HepG2 (cell line): ENCODE measurements at regions not wholly inside any gene's neighbourhood (a gene's known extent, or its start where the extent isn't known, plus 50 kb on each side); places are given as distances from the start of the nearest gene placed in this dataset.

Experiments
- ATAC-seq: fragments of 200-7000 bp; cut with Tn5 transposase; 3 replicates; pipeline ENCODE4 v1.9.1; 2020; ENCODE audit warnings: mild to moderate bottlenecking, moderate library complexity
- BruUV-seq: library from RNA; stranded (reverse); fragments of 400-500 nt; replicated peaks from 2 replicates; lab custom pipeline; 2021; lab: Mats Ljungman, UMichigan
- CTCF ChIA-PET: fragments of 300-600 bp; formaldehyde crosslinking; extraction: SDS; loops from one replicate; lab custom pipeline; 2021; ENCODE audit warnings: low total read pairs, inconsistent platforms, low intra/inter-chr PET ratio; lab: Yijun Ruan, JAX
- POLR2A ChIA-PET: fragments of 350-600 bp; sonication (Branson Sonifier 250); formaldehyde crosslinking; loops from one replicate; lab custom pipeline; 2020; ENCODE audit warnings: antibody characterized with exemption, inconsistent platforms; lab: Yijun Ruan, JAX
- DNase-seq: peaks from one replicate; pipeline ENCODE4 v3.0.0-alpha.2; 2015; ENCODE audit warnings: low spot score
- FAIRE-seq: peaks from 3 replicates; lab custom pipeline; 2011; peaks lifted over from hg19 to GRCh38; lab: Jason Lieb, UNC
- H2AFZ ChIP-seq: one replicate; pipeline ENCODE4 v1.6.1; 2011; ENCODE audit warnings: low read length, inconsistent platforms
- H3K27ac ChIP-seq: fragments of 300-600 bp; 3 replicates; pipeline ENCODE4 v1.8.0; 2011; ENCODE audit warnings: mixed run types, mild to moderate bottlenecking, mixed read lengths, low read length, inconsistent platforms; ENCODE audit not compliant: insufficient read depth; ENCODE audit errors: extremely low read length
- H3K27me3 ChIP-seq, 2 experiments: fragments of 200-600 bp in 1 of 2; 2 replicates in 1 of 2; 3 replicates in 1 of 2; pipeline versions ENCODE4 v1.6.0 to v1.8.0; 2011; ENCODE audit warnings: low read length in 2 of 2, mild to moderate bottlenecking in 2 of 2, moderate library complexity in 2 of 2, inconsistent platforms in 1 of 2; ENCODE audit not compliant: insufficient read depth in 2 of 2, control insufficient read depth in 1 of 2
- H3K36me3 ChIP-seq, 2 experiments: fragments of 200-600 bp in 1 of 2; replicated peaks in 1 of 2; 2 replicates in 1 of 2; 3 replicates in 1 of 2; pipeline versions ENCODE4 v1.5.1 to v1.8.0; 2011; ENCODE audit warnings: low read length in 2 of 2, inconsistent platforms in 1 of 2; ENCODE audit not compliant: insufficient read depth in 2 of 2, control insufficient read depth in 1 of 2
- H3K4me1 ChIP-seq: 2 replicates; pipeline ENCODE4 v1.5.1; 2012; ENCODE audit warnings: low read length, inconsistent platforms; ENCODE audit not compliant: insufficient read depth
- H3K4me2 ChIP-seq: 2 replicates; pipeline ENCODE4 v1.6.0; 2011; ENCODE audit warnings: low read depth, low read length, inconsistent platforms
- H3K4me3 ChIP-seq, 3 experiments: fragments of 200-600 bp in 1 of 3; sonication (generic), shearing (Covaris generic) in 1 of 3; replicated peaks in 1 of 3; 2 replicates each; pipeline ENCODE4 v1.5.1; 2011 to 2016; ENCODE audit warnings: low read length in 3 of 3, inconsistent platforms in 2 of 3, low read depth in 2 of 3, mild to moderate bottlenecking in 2 of 3, control low read depth in 1 of 3, mixed read lengths in 1 of 3; ENCODE audit not compliant: insufficient read depth in 1 of 3
- H3K79me2 ChIP-seq: one replicate; pipeline ENCODE4 v1.6.1; 2011; ENCODE audit warnings: low read length, inconsistent platforms; ENCODE audit not compliant: insufficient read depth
- H3K9ac ChIP-seq: 2 replicates; pipeline ENCODE4 v1.6.0; 2011; ENCODE audit warnings: mild to moderate bottlenecking, low read depth, low read length, inconsistent platforms; ENCODE audit not compliant: insufficient read depth
- H3K9me3 ChIP-seq: 2 replicates; pipeline ENCODE4 v1.5.1; 2012; ENCODE audit warnings: mild to moderate bottlenecking, low read length
- H4K20me1 ChIP-seq: 2 replicates; pipeline ENCODE4 v1.6.0; 2011; ENCODE audit warnings: inconsistent platforms, mild to moderate bottlenecking, low read length, moderate library complexity; ENCODE audit not compliant: insufficient read depth
- AGO2 ChIP-seq: fragments of 200-400 bp; formaldehyde crosslinking; optimal IDR thresholded peaks from 2 replicates; pipeline ENCODE3; 2017; ENCODE audit warnings: mild to moderate bottlenecking, low read depth, low read length, moderate library complexity
- CENPT ChIP-seq: sonication (generic); formaldehyde crosslinking; IDR thresholded peaks from 2 replicates; pipeline ENCODE4 v1.8.0; 2022; ENCODE audit warnings: low read depth, mild to moderate bottlenecking, moderate library complexity, missing genetic modification reagents
- CERS6 ChIP-seq: sonication (generic); formaldehyde crosslinking; IDR thresholded peaks from 2 replicates; pipeline ENCODE4 v1.5.0; 2020; ENCODE audit warnings: missing genetic modification reagents
- DR1 ChIP-seq: sonication (generic); formaldehyde crosslinking; IDR thresholded peaks from 2 replicates; pipeline ENCODE4 v1.8.0; 2021; ENCODE audit warnings: mild to moderate bottlenecking, missing genetic modification reagents, inconsistent platforms
- ESRRA ChIP-seq: sonication (generic); formaldehyde crosslinking; IDR thresholded peaks from 2 replicates; pipeline ENCODE4 v1.5.1; 2020; ENCODE audit warnings: mild to moderate bottlenecking, low read depth, missing genetic modification reagents
- GABPB1 ChIP-seq: IDR thresholded peaks from 2 replicates; pipeline ENCODE4 v1.6.1; 2016; ENCODE audit warnings: mild to moderate bottlenecking, missing genetic modification reagents, moderate library complexity, missing compliant biosample characterization
- HNRNPUL1 ChIP-seq: fragments of 200-400 bp; formaldehyde crosslinking; IDR thresholded peaks from 2 replicates; pipeline ENCODE4 v1.6.1; 2017; ENCODE audit warnings: low read depth, mild to moderate bottlenecking, low read length, moderate library complexity
- IRF2 ChIP-seq: IDR thresholded peaks from 2 replicates; pipeline ENCODE4 v1.6.1; 2018; ENCODE audit warnings: missing genetic modification reagents, missing compliant biosample characterization
- KLF9 ChIP-seq: IDR thresholded peaks from 2 replicates; pipeline ENCODE4 v1.6.1; 2016; ENCODE audit warnings: low read depth
- NFE2L2 ChIP-seq: fragments of 150-350 bp; IDR thresholded peaks from 2 replicates; pipeline ENCODE4 v1.6.1; 2014; ENCODE audit warnings: low read length
- NR1H2 ChIP-seq: sonication (generic); formaldehyde crosslinking; IDR thresholded peaks from 2 replicates; pipeline ENCODE4 v1.8.1; 2022; ENCODE audit warnings: low read depth, missing genetic modification reagents, borderline replicate concordance
- PLSCR1 ChIP-seq: sonication (generic); formaldehyde crosslinking; IDR thresholded peaks from 2 replicates; pipeline ENCODE4 v1.5.0; 2020; ENCODE audit warnings: missing genetic modification reagents, mild to moderate bottlenecking, borderline replicate concordance
- SRY ChIP-seq: sonication (generic); formaldehyde crosslinking; IDR thresholded peaks from 2 replicates; pipeline ENCODE4 v1.8.0; 2022; ENCODE audit warnings: mild to moderate bottlenecking, missing genetic modification reagents
- TEAD3 ChIP-seq: optimal IDR thresholded peaks from 2 replicates; pipeline ENCODE3; 2016; ENCODE audit warnings: borderline replicate concordance
- ZNF296 ChIP-seq: sonication (generic); formaldehyde crosslinking; conservative IDR thresholded peaks from 2 replicates; pipeline ENCODE4 v1.5.0; 2020; ENCODE audit warnings: mild to moderate bottlenecking, missing genetic modification reagents
- ZNF3 ChIP-seq: IDR thresholded peaks from 2 replicates; pipeline ENCODE4 v1.7.0; 2017; ENCODE audit warnings: inconsistent platforms
- ZNF30 ChIP-seq: sonication (generic); formaldehyde crosslinking; IDR thresholded peaks from 2 replicates; pipeline ENCODE4 v1.5.0; 2020; ENCODE audit warnings: mild to moderate bottlenecking, missing genetic modification reagents
- ZNF550 ChIP-seq: sonication (generic); formaldehyde crosslinking; IDR thresholded peaks from 2 replicates; pipeline ENCODE4 v1.4.0; 2020; ENCODE audit warnings: mild to moderate bottlenecking, missing genetic modification reagents, borderline replicate concordance
- ZNF552 ChIP-seq: sonication (generic); formaldehyde crosslinking; IDR thresholded peaks from 2 replicates; pipeline ENCODE4 v1.9.0; 2022; ENCODE audit warnings: missing genetic modification reagents, mild to moderate bottlenecking, borderline replicate concordance
- ZNF672 ChIP-seq: sonication (generic); formaldehyde crosslinking; IDR thresholded peaks from 2 replicates; pipeline ENCODE4 v1.8.1; 2022; ENCODE audit warnings: missing genetic modification reagents
- ZNF761 ChIP-seq: sonication (generic); formaldehyde crosslinking; conservative IDR thresholded peaks from 2 replicates; pipeline ENCODE4 v1.4.0; 2020; ENCODE audit warnings: mild to moderate bottlenecking, missing genetic modification reagents
- ZSCAN25 ChIP-seq: sonication (generic); formaldehyde crosslinking; IDR thresholded peaks from 2 replicates; pipeline ENCODE4 v1.8.0; 2022; ENCODE audit warnings: mild to moderate bottlenecking, missing genetic modification reagents
- WGBS: methylation state at CpG from one replicate; pipeline ENCODE4 v1.1.6; 2017; ENCODE audit warnings: low lambda C conversion rate; 5-methylcytosine and 5-hydroxymethylcytosine counted together
- in situ Hi-C: cut with HindIII; loops from 2 replicates; pipeline ENCODE4 v1.10.0; 2017; ENCODE audit warnings: low pct_unique_long_range_greater_than_20kb; ENCODE audit not compliant: extremely low pct_ligation_motif_present
- intact Hi-C: fragments of 100-400 bp; cut with micrococcal nuclease; formaldehyde crosslinking; loops from one replicate; pipeline ENCODE4 v1.10.0; 2022; ENCODE audit not compliant: unreplicated experiment

GRCh38 chr12:45102818-45103217, 51.9 kb upstream of the DBX2 start:
- FAIRE-seq (no peak), ATAC-seq (no peak), DNase-seq (no peak)
- no peak overlapping the region for H3K4me2 ChIP-seq
- no peak overlapping the region for H3K9ac ChIP-seq
- BruUV-seq = no TSS peak
- ChIA-PET CTCF (no interaction called here), POLR2A (no interaction called here)
- no peak overlapping the region for H3K27ac ChIP-seq
- 0% methylated on average over 1 of the region's 1 CpG for WGBS
- in situ Hi-C loops (no loop called here), intact Hi-C loops (no loop called here)
- TF ChIP-seq GABPB1 (CRISPR knock-in tag) (no peak), ZNF550 (no peak), AGO2 (no peak), SRY (CRISPR knock-in tag) (no peak), DR1 (no peak), CENPT (CRISPR knock-in tag) (no peak), PLSCR1 (CRISPR knock-in tag) (no peak), KLF9 (CRISPR knock-in tag) (no peak), IRF2 (CRISPR knock-in tag) (no peak), TEAD3 (no peak), ZNF296 (CRISPR knock-in tag) (no peak)
- H3K36me3 ChIP-seq = no peaks in the 10 kb centered on the region
- no peaks in the 10 kb centered on the region for H3K9me3 ChIP-seq
- no peaks in the 10 kb centered on the region for H3K27me3 ChIP-seq
- H3K4me1 ChIP-seq = no peaks in the 10 kb centered on the region
- H3K4me3 ChIP-seq = no peak overlapping the region
- H3K79me2 ChIP-seq = no peaks in the 10 kb centered on the region
- H4K20me1 ChIP-seq = no peaks in the 10 kb centered on the region
- H2AFZ ChIP-seq = no peak overlapping the region

- 19% methylated on average over 10 of the region's 10 CpGs for WGBS
- Histone ChIP-seq H3K36me3 (no peaks in the 10 kb centered on the region), H3K9me3 (no peaks in the 10 kb centered on the region), H4K20me1 (no peaks in the 10 kb centered on the region), H3K4me1 (no peaks in the 10 kb centered on the region), H3K9ac (no peak overlapping the region), H3K79me2 (no peaks in the 10 kb centered on the region), H3K4me2 (no peak overlapping the region), H3K27me3 (no peaks in the 10 kb centered on the region), H2AFZ (no peak overlapping the region), H3K27ac (no peak overlapping the region), H3K4me3 (no peak overlapping the region)
- intact Hi-C loops (no loop called here), in situ Hi-C loops (no loop called here)
- no peak for ATAC-seq
- no TSS peak for BruUV-seq
- DNase-seq = no peak
- FAIRE-seq = no peak
- ChIA-PET CTCF (no interaction called here), POLR2A (no interaction called here)
- TF ChIP-seq NR1H2 (CRISPR knock-in tag) (no peak), HNRNPUL1 (no peak), ZNF3 (CRISPR knock-in tag) (no peak), ZNF550 (no peak), ZNF672 (CRISPR knock-in tag) (no peak), ESRRA (CRISPR knock-in tag) (no peak), CERS6 (CRISPR knock-in tag) (no peak), NFE2L2 (no peak), ZNF30 (CRISPR knock-in tag) (no peak), ZNF552 (no peak), ZSCAN25 (CRISPR knock-in tag) (no peak), ZNF761 (no peak)
These were observed 55.1 kb upstream of the DBX2 start for GRCh38 chr12:45105996-45106395.
